ENCODE measurements at regions not wholly inside any gene's neighbourhood (a gene's known extent, or its start where the extent isn't known, plus 50 kb on each side); places are given as distances from the start of the nearest gene placed in this dataset.
A peak's percentile ranks its signal among the peaks of the same experiment; 100 is the strongest.

DNA sequence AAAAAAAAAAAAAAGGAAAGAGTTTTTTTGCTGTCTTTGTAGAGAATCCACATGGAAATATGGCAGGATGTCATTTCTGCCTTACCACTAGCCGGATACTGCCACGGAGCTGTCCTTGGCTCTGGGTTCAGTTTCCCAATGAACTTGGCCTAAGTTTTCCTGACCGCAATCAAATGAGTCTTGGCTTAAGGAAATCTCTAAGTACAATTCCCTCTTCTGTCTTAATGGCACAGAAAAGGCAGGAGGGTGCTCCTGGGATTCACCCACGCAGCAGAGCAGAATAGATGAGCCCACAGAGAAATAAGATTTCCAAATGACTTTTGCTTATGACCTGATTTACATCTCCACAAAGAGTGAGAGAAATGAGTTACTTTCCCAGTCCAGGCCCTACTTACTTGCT is 284.0 kb upstream of the VLDLR start:
- no peaks in the 10 kb centered on the region for H3K36me3 ChIP-seq (ENCODE audit: control insufficient read depth, insufficient read depth, low read length)
- H3K27me3 ChIP-seq (ENCODE audit: control insufficient read depth, insufficient read depth, low read length), result no peaks in the 10 kb centered on the region
- H3K4me3 ChIP-seq (ENCODE audit: low read depth, low read length), result no peak overlapping the region
- FAIRE-seq (no peak), DNase-seq (ENCODE audit: low read depth) (no peak)
- TF ChIP-seq, protein P1, sequence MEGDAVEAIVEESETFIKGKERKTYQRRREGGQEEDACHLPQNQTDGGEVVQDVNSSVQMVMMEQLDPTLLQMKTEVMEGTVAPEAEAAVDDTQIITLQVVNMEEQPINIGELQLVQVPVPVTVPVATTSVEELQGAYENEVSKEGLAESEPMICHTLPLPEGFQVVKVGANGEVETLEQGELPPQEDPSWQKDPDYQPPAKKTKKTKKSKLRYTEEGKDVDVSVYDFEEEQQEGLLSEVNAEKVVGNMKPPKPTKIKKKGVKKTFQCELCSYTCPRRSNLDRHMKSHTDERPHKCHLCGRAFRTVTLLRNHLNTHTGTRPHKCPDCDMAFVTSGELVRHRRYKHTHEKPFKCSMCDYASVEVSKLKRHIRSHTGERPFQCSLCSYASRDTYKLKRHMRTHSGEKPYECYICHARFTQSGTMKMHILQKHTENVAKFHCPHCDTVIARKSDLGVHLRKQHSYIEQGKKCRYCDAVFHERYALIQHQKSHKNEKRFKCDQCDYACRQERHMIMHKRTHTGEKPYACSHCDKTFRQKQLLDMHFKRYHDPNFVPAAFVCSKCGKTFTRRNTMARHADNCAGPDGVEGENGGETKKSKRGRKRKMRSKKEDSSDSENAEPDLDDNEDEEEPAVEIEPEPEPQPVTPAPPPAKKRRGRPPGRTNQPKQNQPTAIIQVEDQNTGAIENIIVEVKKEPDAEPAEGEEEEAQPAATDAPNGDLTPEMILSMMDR (IDR thresholded peaks at IDR 0.05; ENCODE audit: insufficient read depth, low read length, severe bottlenecking), result no peak

DNA sequence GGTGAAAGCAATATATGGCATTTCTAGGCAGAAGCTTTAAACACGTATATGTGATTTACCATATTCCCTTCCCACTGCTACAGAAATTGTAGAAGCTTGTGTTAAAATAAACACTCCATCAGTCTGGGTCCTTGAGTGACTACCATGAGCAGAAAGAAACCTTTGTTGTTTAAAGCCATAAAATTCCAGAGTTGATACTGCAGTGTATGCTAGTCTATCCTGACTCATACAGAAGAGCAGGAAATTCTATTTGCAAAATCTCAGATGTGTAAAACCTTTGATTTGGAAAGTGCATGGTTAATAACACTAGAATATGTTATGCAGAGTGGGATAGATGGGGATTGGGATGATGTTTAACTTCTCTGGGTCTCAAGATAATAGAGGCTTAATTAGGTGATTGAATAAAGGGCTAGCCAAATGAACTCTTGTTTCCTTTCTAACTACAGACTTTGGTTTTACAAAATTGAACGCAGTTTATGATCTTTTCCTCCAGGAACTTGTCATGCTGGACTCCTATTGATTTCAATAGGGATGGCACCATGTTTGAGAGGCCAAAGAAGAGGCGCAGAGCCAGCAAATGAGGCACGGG is 282.7 kb upstream of the VLDLR start:
- no peaks in the 10 kb centered on the region for H3K36me3 ChIP-seq (ENCODE audit: control insufficient read depth, insufficient read depth, low read length)
- DNase-seq (ENCODE audit: low read depth) (peak; percentile 37), FAIRE-seq (no peak)
- H3K27me3 ChIP-seq (ENCODE audit: control insufficient read depth, insufficient read depth, low read length), result no peaks in the 10 kb centered on the region
- H3K4me3 ChIP-seq (ENCODE audit: low read depth, low read length), result no peak overlapping the region
- TF ChIP-seq, protein P1 (IDR thresholded peaks at IDR 0.05; ENCODE audit: insufficient read depth, low read length, severe bottlenecking), result no peak

DNA sequence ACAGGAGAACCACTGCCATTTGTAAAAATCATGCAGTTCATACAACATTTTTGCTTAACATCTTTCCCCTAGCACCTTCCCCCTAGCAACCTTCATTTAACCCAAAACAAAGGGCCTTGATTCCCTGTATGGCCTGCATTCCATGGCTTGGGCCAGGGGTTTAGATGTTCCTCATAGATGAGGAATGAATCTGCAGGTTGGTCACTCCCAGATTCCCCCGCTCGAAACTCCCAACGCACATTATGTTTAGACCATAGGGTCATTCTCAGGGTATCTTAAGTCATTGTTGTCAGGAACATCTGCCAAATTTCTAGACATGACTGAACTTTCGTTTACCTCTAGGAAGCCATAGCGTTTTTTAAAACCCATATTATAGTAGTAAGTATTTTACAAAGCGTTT is 282.2 kb upstream of the VLDLR start:
- H3K27me3 ChIP-seq (ENCODE audit: control insufficient read depth, insufficient read depth, low read length), result no peaks in the 10 kb centered on the region
- no peaks in the 10 kb centered on the region for H3K36me3 ChIP-seq (ENCODE audit: control insufficient read depth, insufficient read depth, low read length)
- TF ChIP-seq, protein P1 (IDR thresholded peaks at IDR 0.05; ENCODE audit: insufficient read depth, low read length, severe bottlenecking), result no peak
- DNase-seq (ENCODE audit: low read depth), result no peak
- no peak overlapping the region for H3K4me3 ChIP-seq (ENCODE audit: low read depth, low read length)
- FAIRE-seq, result no peak

DNA sequence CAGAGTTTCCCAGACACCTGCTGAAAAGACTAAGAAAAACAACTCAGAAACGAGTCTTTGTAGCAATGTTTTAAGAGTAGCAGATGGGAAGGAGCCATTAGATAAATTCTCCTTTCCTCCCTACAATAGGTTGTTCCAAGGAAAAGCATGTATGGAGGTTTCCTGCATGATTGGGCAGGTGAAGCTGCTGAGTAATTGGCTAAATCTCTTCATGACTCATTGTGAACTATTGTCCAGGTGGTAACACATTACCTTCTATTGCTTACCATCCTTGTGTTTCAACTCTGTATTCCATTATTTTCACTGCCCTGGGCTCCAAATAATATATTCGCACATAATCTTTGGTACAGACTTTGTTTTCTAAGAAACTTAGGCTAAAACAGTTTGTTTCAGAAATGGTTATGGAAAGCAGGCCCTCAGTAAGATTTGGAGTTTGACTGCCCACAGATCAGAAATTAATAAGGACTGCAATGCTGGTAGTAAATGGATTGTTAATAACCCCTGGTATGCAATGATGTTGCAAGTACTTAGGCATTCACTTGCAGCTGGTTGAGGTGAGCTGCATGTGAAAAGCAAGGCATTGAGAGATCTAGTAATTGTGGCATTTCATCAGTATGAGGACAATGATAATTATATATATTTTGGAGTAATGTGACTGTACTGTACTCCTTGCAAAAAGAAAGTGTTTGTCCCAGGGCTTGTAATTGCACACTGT is 281.4 kb upstream of the VLDLR start:
- TF ChIP-seq, protein P1 (IDR thresholded peaks at IDR 0.05; ENCODE audit: insufficient read depth, low read length, severe bottlenecking), result no peak
- peak; percentile 13 for FAIRE-seq
- no peaks in the 10 kb centered on the region for H3K27me3 ChIP-seq (ENCODE audit: control insufficient read depth, insufficient read depth, low read length)
- H3K4me3 ChIP-seq (ENCODE audit: low read depth, low read length), result no peak overlapping the region
- peak; percentile 95 for DNase-seq (ENCODE audit: low read depth)
- no peaks in the 10 kb centered on the region for H3K36me3 ChIP-seq (ENCODE audit: control insufficient read depth, insufficient read depth, low read length)

DNA sequence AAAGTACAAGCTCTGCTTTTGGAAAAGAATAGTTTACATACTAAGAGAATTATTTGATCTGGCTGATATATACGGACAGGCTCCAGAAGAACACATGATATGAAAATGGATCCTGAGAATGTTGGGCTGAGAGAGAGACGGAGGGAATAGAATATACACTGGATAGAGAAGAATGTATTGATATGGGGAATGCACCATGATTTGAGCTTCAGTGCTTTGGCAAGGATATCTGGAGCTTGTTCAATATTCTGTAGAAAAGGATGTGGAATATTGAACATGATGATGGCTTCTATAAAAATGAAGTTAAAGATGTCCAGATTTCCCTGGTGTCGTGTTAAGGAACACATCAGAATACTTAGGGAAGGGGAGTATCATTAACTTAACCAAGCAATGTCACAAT is 280.5 kb upstream of the VLDLR start:
- DNase-seq (ENCODE audit: low read depth) (no peak), FAIRE-seq (no peak)
- TF ChIP-seq, protein P1 (IDR thresholded peaks at IDR 0.05; ENCODE audit: insufficient read depth, low read length, severe bottlenecking), result no peak
- Histone ChIP-seq H3K36me3 (ENCODE audit: control insufficient read depth, insufficient read depth, low read length) (no peaks in the 10 kb centered on the region), H3K27me3 (ENCODE audit: control insufficient read depth, insufficient read depth, low read length) (no peaks in the 10 kb centered on the region), H3K4me3 (ENCODE audit: low read depth, low read length) (no peak overlapping the region)
